A673 (cell line): ENCODE measurements at regions not wholly inside any gene's neighbourhood (a gene's known extent, or its start where the extent isn't known, plus 50 kb on each side); places are given as distances from the start of the nearest gene placed in this dataset.

ENCODE experiments used
- BruUV-seq: library from RNA; stranded (reverse); fragments of 400-500 nt; replicated peaks from 2 replicates; lab custom pipeline; 2021; lab: Mats Ljungman, UMichigan
- CTCF ChIA-PET: fragments of 300-600 bp; sonication (Branson Sonifier 250); formaldehyde crosslinking; loops from one replicate; lab custom pipeline; 2022; ENCODE audit warnings: antibody characterized with exemption; lab: Charles Lee
- POLR2A ChIA-PET: fragments of 300-600 bp; sonication (Branson Sonifier 250); formaldehyde crosslinking; loops from one replicate; lab custom pipeline; 2022; ENCODE audit warnings: antibody characterized with exemption; ENCODE audit not compliant: low non-redundant PET; lab: Charles Lee
- DNase-seq: peaks from one replicate; pipeline ENCODE4 v3.0.0-alpha.2; 2015; ENCODE audit warnings: low spot score
- H3K27ac ChIP-seq: fragments of 200-600 bp; sonication (generic); 2 replicates; pipeline ENCODE4 v1.5.1; 2016; ENCODE audit warnings: mixed run types, low read depth, mild to moderate bottlenecking, mixed read lengths, antibody characterized with exemption, low read length; ENCODE audit not compliant: poor library complexity, severe bottlenecking
- H3K27me3 ChIP-seq: fragments of 200-600 bp; sonication (generic); replicated peaks from 2 replicates; pipeline ENCODE4 v1.6.1; 2017; ENCODE audit warnings: mixed run types, low read depth, mild to moderate bottlenecking, mixed read lengths, antibody characterized with exemption, low read length; ENCODE audit not compliant: insufficient read depth, poor library complexity
- H3K36me3 ChIP-seq: fragments of 200-600 bp; sonication (generic); 2 replicates; pipeline ENCODE4 v1.6.1; 2016; ENCODE audit warnings: mixed run types, mild to moderate bottlenecking, mixed read lengths, antibody characterized with exemption, low read length; ENCODE audit not compliant: insufficient read depth, poor library complexity, severe bottlenecking
- H3K4me1 ChIP-seq: fragments of 200-600 bp; sonication (generic); 2 replicates; pipeline ENCODE4 v1.6.1; 2017; ENCODE audit warnings: mixed run types, mild to moderate bottlenecking, mixed read lengths, antibody characterized with exemption, low read length; ENCODE audit not compliant: insufficient read depth, poor library complexity, severe bottlenecking
- H3K4me3 ChIP-seq: fragments of 200-600 bp; sonication (generic); 2 replicates; pipeline ENCODE4 v1.5.1; 2016; ENCODE audit warnings: low read depth, mixed run types, mild to moderate bottlenecking, mixed read lengths, low read length; ENCODE audit not compliant: poor library complexity, severe bottlenecking
- H3K9me3 ChIP-seq: fragments of 200-600 bp; sonication (generic); 2 replicates; pipeline ENCODE4 v1.6.1; 2016; ENCODE audit warnings: mixed run types, low read depth, mild to moderate bottlenecking, mixed read lengths, antibody characterized with exemption, low read length; ENCODE audit not compliant: poor library complexity, severe bottlenecking
- CTCF ChIP-seq: fragments of 300-800, 200-600 bp; sonication (generic); conservative IDR thresholded peaks from 2 replicates; pipeline ENCODE4 v1.5.1; 2017; ENCODE audit warnings: low read depth, mild to moderate bottlenecking, antibody characterized with exemption, low read length, moderate library complexity, mixed read lengths
- EZH2 ChIP-seq: fragments of 200-600 bp; sonication (generic); IDR thresholded peaks from 2 replicates; pipeline ENCODE4 v1.6.1; 2017; ENCODE audit warnings: borderline replicate concordance, low read depth, mild to moderate bottlenecking, mixed read lengths, antibody characterized with exemption, low read length; ENCODE audit not compliant: poor library complexity, severe bottlenecking
- intact Hi-C: fragments of 100-400 bp; cut with micrococcal nuclease; formaldehyde crosslinking; loops from one replicate; pipeline ENCODE4 v1.10.0; 2022; ENCODE audit not compliant: unreplicated experiment

GRCh38 chr12:89072294-89073026 lies 279.8 kb downstream of the DUSP6 start:
- no peak overlapping the region for H3K27ac ChIP-seq
- TF ChIP-seq EZH2 (no peak), CTCF (no peak)
- POLR2A ChIA-PET: interaction anchor here (0.6 kb wide), 1 partner anchor 185 kb away, joined by 3 read pairs; no protein-coding TSS in a partner anchor
- no peaks in the 10 kb centered on the region for H3K9me3 ChIP-seq
- CTCF ChIA-PET: no interaction called here
- no TSS peak for BruUV-seq
- no peak overlapping the region for H3K4me3 ChIP-seq
- no peak for DNase-seq
- intact Hi-C loops: no loop called here
- H3K27me3 ChIP-seq: no peaks in the 10 kb centered on the region
- peaks cover 22% of the 10 kb centered on the region for H3K4me1 ChIP-seq
- H3K36me3 ChIP-seq: no peaks in the 10 kb centered on the region

GRCh38 chr12:89070603-89071002 lies 281.7 kb downstream of the DUSP6 start:
- H3K36me3 ChIP-seq: no peaks in the 10 kb centered on the region
- no TSS peak for BruUV-seq
- DNase-seq: no peak
- ChIA-PET POLR2A (no interaction called here), CTCF (no interaction called here)
- H3K27me3 ChIP-seq: no peaks in the 10 kb centered on the region
- H3K9me3 ChIP-seq: no peaks in the 10 kb centered on the region
- intact Hi-C loops: no loop called here
- no peak overlapping the region for H3K4me3 ChIP-seq
- H3K27ac ChIP-seq: no peak overlapping the region
- peaks cover 4% of the 10 kb centered on the region for H3K4me1 ChIP-seq
- TF ChIP-seq CTCF: no peak
- no peak for TF ChIP-seq EZH2

- ChIA-PET POLR2A (no interaction called here), CTCF (no interaction called here)
- DNase-seq: no peak
- Histone ChIP-seq H3K4me3 (no peak overlapping the region), H3K27me3 (no peaks in the 10 kb centered on the region), H3K9me3 (no peaks in the 10 kb centered on the region), H3K36me3 (no peaks in the 10 kb centered on the region), H3K27ac (no peak overlapping the region), H3K4me1 (no peaks in the 10 kb centered on the region)
- TF ChIP-seq EZH2: no peak
- no peak for TF ChIP-seq CTCF
- intact Hi-C loops: no loop called here
- no TSS peak for BruUV-seq
Measured at GRCh38 chr12:89069431-89069830, 282.9 kb downstream of the DUSP6 start.
